ENCODE measurements at regions not wholly inside any gene's neighbourhood (a gene's known extent, or its start where the extent isn't known, plus 50 kb on each side); places are given as distances from the start of the nearest gene placed in this dataset.

GRCh38 chr10:9038146-9038714 is 983.7 kb downstream of the GATA3 start:
- H3K4me1 Mint-ChIP-seq (ENCODE audit: low read depth): peaks cover 12% of the 10 kb centered on the region
- no peak overlapping the region for H3K4me3 Mint-ChIP-seq
- peaks cover 11% of the 10 kb centered on the region for H3K36me3 Mint-ChIP-seq (ENCODE audit: low read depth)
- intact Hi-C loops (cut with micrococcal nuclease): no loop called here
- DNase-seq (peak; percentile 13), ATAC-seq (no peak)
- H3K27ac Mint-ChIP-seq: no peak overlapping the region
- H3K9me3 Mint-ChIP-seq: peaks cover 15% of the 10 kb centered on the region
- CTCF ChIA-PET: no interaction called here
- peaks cover 1% of the 10 kb centered on the region for H3K27me3 Mint-ChIP-seq
- TF ChIP-seq CTCF (IDR thresholded peaks at IDR 0.05): no peak
- POLR2A ChIA-PET: interaction anchor here (0.6 kb wide), 1 partner anchor 138 kb away, joined by 3 read pairs; no protein-coding TSS in a partner anchor

- Mint-ChIP-seq H3K36me3 (ENCODE audit: low read depth) (peaks cover 8% of the 10 kb centered on the region), H3K4me1 (ENCODE audit: low read depth) (peaks cover under 1% of the 10 kb centered on the region), H3K9me3 (peaks cover 7% of the 10 kb centered on the region), H3K27ac (no peak overlapping the region), H3K27me3 (no peaks in the 10 kb centered on the region), H3K4me3 (no peak overlapping the region)
- intact Hi-C loops (cut with micrococcal nuclease): no loop called here
- ChIA-PET CTCF (no interaction called here), POLR2A (no interaction called here)
- no peak for TF ChIP-seq CTCF (IDR thresholded peaks at IDR 0.05)
- no peak for DNase-seq
- ATAC-seq: no peak
Measured at GRCh38 chr10:9043466-9043865, 989.0 kb downstream of the GATA3 start.

- ChIA-PET CTCF (no interaction called here), POLR2A (no interaction called here)
- Mint-ChIP-seq H3K36me3 (ENCODE audit: low read depth) (peaks cover 11% of the 10 kb centered on the region), H3K4me1 (ENCODE audit: low read depth) (peaks cover under 1% of the 10 kb centered on the region), H3K4me3 (no peak overlapping the region), H3K27ac (no peak overlapping the region), H3K9me3 (peaks cover 12% of the 10 kb centered on the region), H3K27me3 (no peaks in the 10 kb centered on the region)
- intact Hi-C loops (cut with micrococcal nuclease): no loop called here
- no peak for ATAC-seq
- TF ChIP-seq CTCF (IDR thresholded peaks at IDR 0.05): no peak
- no peak for DNase-seq
Measured at GRCh38 chr10:9045311-9045710, 990.8 kb downstream of the GATA3 start.

GRCh38 chr10:9051328-9051974 is 997.0 kb downstream of the GATA3 start:
- peaks cover 15% of the 10 kb centered on the region for H3K36me3 Mint-ChIP-seq (ENCODE audit: low read depth)
- TF ChIP-seq CTCF (IDR thresholded peaks at IDR 0.05): no peak
- peaks cover 18% of the 10 kb centered on the region for H3K9me3 Mint-ChIP-seq
- intact Hi-C loops (cut with micrococcal nuclease): no loop called here
- H3K27me3 Mint-ChIP-seq: no peaks in the 10 kb centered on the region
- DNase-seq: no peak
- CTCF ChIA-PET: interaction anchor here (1.0 kb wide), 1 partner anchor 157 kb away, joined by 3 read pairs; no protein-coding TSS in a partner anchor
- H3K27ac Mint-ChIP-seq: peak overlapping the region; percentile 88
- POLR2A ChIA-PET: no interaction called here
- peak; percentile 79 for ATAC-seq
- H3K4me1 Mint-ChIP-seq (ENCODE audit: low read depth): peaks cover 26% of the 10 kb centered on the region
- H3K4me3 Mint-ChIP-seq: no peak overlapping the region

GRCh38 chr10:9052767-9053166 is 998.3 kb downstream of the GATA3 start:
- H3K4me3 Mint-ChIP-seq: no peak overlapping the region
- H3K27me3 Mint-ChIP-seq: no peaks in the 10 kb centered on the region
- DNase-seq (no peak), ATAC-seq (peak; percentile 69)
- peaks cover 18% of the 10 kb centered on the region for H3K9me3 Mint-ChIP-seq
- peaks cover 26% of the 10 kb centered on the region for H3K4me1 Mint-ChIP-seq (ENCODE audit: low read depth)
- peaks cover 14% of the 10 kb centered on the region for H3K36me3 Mint-ChIP-seq (ENCODE audit: low read depth)
- H3K27ac Mint-ChIP-seq: peak overlapping the region; percentile 32
- no peak for TF ChIP-seq CTCF (IDR thresholded peaks at IDR 0.05)
- intact Hi-C loops (cut with micrococcal nuclease): no loop called here
- ChIA-PET POLR2A (no interaction called here), CTCF (no interaction called here)

Data from activated CD8-positive, alpha-beta T cell treated with anti-CD3 and anti-CD28 coated beads for 36 hours (primary cell).